Breast epithelium (tissue), 3 donors: ENCODE measurements at regions not wholly inside any gene's neighbourhood (a gene's known extent, or its start where the extent isn't known, plus 50 kb on each side); places are given as distances from the start of the nearest gene placed in this dataset.

Source experiments
- POLR2A ChIP-seq: fragments of 450-650 bp; IDR thresholded peaks from one replicate; pipeline ENCODE4 v1.6.1; 2016; ENCODE audit warnings: antibody characterized with exemption, mild to moderate bottlenecking, moderate library complexity
- TF ChIP-seq, protein P1 (sequence below), 3 donors: fragments of 450-650 bp; IDR thresholded peaks; one replicate each; pipeline ENCODE4 v1.5.1; 2016 to 2017; ENCODE audit warnings: antibody characterized with exemption in 3 of 3, mild to moderate bottlenecking in 3 of 3, moderate library complexity in 3 of 3

DNA sequence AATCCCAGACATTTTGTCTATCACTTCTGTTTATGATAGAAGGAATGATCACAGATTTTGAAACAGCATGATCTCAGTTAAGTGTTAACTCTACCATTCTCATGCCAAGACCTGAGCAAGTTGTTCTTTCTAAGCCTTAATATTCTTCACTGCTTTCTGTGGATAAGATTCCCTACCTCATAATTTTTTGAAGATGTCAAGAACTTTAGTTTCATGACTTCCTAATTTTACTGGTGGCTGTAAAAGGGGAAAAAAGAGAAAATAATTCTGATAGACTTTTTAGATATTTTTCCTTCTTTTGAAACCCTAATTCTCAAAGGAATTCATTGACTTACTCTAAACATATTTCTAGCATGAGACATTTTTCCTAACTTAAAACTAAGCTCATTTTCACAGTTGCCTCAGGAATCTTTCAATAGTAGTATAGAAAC, 520.0 kb upstream of the LUZP2 start:
- no peak for TF ChIP-seq POLR2A
- TF ChIP-seq, protein P1, sequence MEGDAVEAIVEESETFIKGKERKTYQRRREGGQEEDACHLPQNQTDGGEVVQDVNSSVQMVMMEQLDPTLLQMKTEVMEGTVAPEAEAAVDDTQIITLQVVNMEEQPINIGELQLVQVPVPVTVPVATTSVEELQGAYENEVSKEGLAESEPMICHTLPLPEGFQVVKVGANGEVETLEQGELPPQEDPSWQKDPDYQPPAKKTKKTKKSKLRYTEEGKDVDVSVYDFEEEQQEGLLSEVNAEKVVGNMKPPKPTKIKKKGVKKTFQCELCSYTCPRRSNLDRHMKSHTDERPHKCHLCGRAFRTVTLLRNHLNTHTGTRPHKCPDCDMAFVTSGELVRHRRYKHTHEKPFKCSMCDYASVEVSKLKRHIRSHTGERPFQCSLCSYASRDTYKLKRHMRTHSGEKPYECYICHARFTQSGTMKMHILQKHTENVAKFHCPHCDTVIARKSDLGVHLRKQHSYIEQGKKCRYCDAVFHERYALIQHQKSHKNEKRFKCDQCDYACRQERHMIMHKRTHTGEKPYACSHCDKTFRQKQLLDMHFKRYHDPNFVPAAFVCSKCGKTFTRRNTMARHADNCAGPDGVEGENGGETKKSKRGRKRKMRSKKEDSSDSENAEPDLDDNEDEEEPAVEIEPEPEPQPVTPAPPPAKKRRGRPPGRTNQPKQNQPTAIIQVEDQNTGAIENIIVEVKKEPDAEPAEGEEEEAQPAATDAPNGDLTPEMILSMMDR (IDR thresholded peaks at IDR 0.05), result no peak
